AG09309 (cell line): ENCODE measurements at regions not wholly inside any gene's neighbourhood (a gene's known extent, or its start where the extent isn't known, plus 50 kb on each side); places are given as distances from the start of the nearest gene placed in this dataset.

Source experiments
- DNase-seq: peaks from one replicate; pipeline ENCODE4 v3.0.0-alpha.2; 2010; ENCODE audit warnings: low read depth
- H3K4me3 ChIP-seq: 2 replicates; pipeline ENCODE4 v1.5.1; 2011; ENCODE audit warnings: mild to moderate bottlenecking, low read depth, low read length, moderate library complexity; ENCODE audit not compliant: control insufficient read depth
- TF ChIP-seq, protein P1 (sequence below): IDR thresholded peaks from 2 replicates; pipeline ENCODE4 v1.5.1; 2011; ENCODE audit warnings: mild to moderate bottlenecking, low read depth, low read length, inconsistent platforms; ENCODE audit not compliant: insufficient read depth, control insufficient read depth; ENCODE audit errors: missing control alignments

- DNase-seq, result no peak
- H3K4me3 ChIP-seq, result no peak overlapping the region
- TF ChIP-seq, protein P1, sequence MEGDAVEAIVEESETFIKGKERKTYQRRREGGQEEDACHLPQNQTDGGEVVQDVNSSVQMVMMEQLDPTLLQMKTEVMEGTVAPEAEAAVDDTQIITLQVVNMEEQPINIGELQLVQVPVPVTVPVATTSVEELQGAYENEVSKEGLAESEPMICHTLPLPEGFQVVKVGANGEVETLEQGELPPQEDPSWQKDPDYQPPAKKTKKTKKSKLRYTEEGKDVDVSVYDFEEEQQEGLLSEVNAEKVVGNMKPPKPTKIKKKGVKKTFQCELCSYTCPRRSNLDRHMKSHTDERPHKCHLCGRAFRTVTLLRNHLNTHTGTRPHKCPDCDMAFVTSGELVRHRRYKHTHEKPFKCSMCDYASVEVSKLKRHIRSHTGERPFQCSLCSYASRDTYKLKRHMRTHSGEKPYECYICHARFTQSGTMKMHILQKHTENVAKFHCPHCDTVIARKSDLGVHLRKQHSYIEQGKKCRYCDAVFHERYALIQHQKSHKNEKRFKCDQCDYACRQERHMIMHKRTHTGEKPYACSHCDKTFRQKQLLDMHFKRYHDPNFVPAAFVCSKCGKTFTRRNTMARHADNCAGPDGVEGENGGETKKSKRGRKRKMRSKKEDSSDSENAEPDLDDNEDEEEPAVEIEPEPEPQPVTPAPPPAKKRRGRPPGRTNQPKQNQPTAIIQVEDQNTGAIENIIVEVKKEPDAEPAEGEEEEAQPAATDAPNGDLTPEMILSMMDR, result no peak
These were observed 80.5 kb upstream of the SGK1 start for GRCh38 chr6:134398453-134398852.

DNA sequence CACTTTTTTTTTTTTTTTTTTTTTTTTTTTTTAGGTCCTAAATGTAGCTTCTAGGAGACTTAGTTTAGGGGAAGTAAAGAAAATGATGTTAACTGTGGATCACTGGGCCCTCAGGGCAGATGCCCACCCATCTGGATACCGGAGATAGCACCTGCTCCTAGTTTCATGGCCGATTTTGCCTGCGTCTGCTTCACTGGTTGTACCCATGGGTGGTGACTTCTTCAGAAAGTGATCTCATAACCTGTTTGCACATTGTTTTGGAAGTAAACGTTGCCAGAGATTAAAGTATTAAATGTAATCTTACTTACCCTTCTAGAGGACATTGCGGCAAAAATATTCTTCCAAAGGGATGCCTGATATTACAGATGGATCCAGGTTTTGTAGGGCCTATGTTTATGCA, 79.8 kb upstream of the SGK1 start:
- TF ChIP-seq, protein P1, result no peak
- DNase-seq, result no peak

GRCh38 chr6:134394905-134395304, 77.0 kb upstream of the SGK1 start:
- DNase-seq, result no peak
- no peak overlapping the region for H3K4me3 ChIP-seq
- TF ChIP-seq, protein P1, result no peak

More for the DNA sequence above, 79.8 kb upstream of the SGK1 start:
- H3K4me3 ChIP-seq, result no peak overlapping the region

DNA sequence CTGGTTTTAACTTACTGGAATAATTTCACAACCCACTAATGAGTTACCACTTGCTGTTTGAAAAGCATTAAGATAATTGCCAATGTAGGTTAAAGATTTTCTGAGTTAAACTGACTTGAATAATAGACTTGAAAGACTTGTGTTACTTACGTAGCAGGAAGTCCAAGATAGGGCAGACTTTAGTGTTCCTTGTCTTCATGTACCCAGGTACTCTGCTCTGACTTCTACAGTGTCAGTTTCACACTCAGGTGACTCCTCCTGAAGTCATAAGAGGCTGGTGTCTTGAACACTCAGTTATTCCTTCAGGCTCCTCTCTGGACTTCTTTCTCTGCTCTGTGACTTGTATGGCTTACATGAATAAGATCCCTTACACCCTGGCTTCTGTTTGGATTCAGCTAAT, 76.3 kb upstream of the SGK1 start:
- no peak overlapping the region for H3K4me3 ChIP-seq
- no peak for DNase-seq
- TF ChIP-seq, protein P1, result no peak

DNA sequence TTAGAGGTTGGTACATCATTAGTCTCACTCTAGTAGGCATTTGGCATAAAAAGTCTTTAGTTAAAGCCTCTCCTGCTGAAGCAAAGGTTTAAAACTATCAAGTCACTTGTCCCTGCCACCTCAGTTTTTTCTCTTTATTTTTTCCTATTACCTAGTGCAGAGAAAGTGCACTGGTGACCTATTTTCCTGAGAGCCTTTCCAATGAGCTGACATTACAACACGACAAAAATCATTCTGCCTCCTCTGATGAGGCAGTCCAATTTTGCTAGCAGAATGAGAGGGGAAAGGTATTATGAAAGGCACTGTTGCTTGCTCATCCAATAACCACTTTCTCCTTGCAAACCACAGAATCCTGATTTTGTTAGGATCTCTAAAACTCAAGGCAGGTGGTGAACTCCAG, 73.3 kb upstream of the SGK1 start:
- H3K4me3 ChIP-seq, result no peak overlapping the region
- TF ChIP-seq, protein P1, result no peak
- DNase-seq, result no peak

DNA sequence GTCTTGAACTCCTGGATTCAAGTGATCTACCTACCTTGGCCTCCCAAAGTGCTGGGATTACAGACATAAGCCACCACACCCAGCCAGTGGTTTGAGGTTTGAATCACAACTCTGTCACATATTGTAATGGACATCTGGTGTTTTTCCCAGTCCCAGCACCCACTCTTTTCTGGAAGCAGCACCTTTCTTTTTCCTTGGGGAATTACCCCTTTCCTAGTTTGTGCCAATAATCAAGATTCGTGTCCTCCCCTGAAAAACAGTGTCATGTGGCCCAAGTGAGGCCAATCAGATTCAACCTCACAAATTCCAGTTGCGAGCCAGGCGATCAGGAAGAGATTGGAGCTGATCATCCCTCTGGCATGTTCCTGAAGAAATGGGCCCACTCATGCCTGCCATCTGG, 71.7 kb upstream of the SGK1 start:
- no peak overlapping the region for H3K4me3 ChIP-seq
- no peak for DNase-seq

More for the DNA sequence above, 71.7 kb upstream of the SGK1 start:
- TF ChIP-seq, protein P1, result no peak
